Hepatocyte (in vitro differentiated cells): ENCODE measurements at regions not wholly inside any gene's neighbourhood (a gene's known extent, or its start where the extent isn't known, plus 50 kb on each side); places are given as distances from the start of the nearest gene placed in this dataset.

Experiments
- EZH2 ChIP-seq: fragments of 200-600 bp; sonication (generic); IDR thresholded peaks from 2 replicates; pipeline ENCODE4 v1.6.1; 2016; ENCODE audit warnings: antibody characterized with exemption, mild to moderate bottlenecking, borderline replicate concordance
- TF ChIP-seq, protein P1 (sequence below): fragments of 200-600 bp; sonication (generic); IDR thresholded peaks from 2 replicates; pipeline ENCODE4 v1.5.1; 2016; ENCODE audit warnings: antibody characterized with exemption, mild to moderate bottlenecking; ENCODE audit not compliant: poor library complexity

DNA sequence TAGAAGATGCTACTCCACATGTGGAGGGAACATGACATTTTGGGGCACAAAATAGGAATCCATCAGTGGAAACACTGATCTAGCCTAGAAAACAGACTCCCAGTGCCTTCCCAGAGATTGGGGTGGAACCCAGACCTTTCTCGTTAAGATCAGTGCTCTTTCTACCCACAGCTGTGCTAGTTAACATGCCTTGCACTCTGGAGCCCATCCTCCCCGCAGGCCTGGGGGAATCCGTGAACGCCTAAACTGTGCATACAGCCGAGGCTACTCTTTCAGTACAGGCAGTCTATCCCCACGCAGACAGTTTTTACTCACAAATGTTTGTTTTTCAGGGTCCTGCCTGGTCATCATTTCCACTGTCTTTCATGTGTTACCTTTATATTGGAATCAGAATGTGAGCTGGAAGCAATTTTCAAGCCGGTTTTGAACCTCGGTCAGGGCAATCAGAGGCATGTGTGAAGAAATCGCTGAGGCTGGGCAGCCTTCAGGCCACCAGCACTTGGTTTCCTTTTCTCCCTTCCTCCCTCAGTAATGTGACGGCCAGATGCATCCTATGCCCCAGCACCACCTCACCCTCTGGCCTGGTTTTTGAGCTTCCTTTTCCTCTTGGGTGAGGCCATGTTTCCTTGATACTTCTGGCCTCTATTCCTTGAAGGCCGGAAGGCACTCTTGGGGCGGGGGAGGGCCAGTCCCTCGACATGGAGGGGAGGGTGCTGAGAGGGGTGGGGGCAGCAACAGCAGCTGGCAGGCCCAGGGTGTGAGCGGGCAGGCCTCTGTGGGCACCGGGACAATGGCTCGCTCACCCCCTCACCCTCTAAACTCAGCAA is 123.6 kb upstream of the GALNT15 start:
- TF ChIP-seq, protein P1, sequence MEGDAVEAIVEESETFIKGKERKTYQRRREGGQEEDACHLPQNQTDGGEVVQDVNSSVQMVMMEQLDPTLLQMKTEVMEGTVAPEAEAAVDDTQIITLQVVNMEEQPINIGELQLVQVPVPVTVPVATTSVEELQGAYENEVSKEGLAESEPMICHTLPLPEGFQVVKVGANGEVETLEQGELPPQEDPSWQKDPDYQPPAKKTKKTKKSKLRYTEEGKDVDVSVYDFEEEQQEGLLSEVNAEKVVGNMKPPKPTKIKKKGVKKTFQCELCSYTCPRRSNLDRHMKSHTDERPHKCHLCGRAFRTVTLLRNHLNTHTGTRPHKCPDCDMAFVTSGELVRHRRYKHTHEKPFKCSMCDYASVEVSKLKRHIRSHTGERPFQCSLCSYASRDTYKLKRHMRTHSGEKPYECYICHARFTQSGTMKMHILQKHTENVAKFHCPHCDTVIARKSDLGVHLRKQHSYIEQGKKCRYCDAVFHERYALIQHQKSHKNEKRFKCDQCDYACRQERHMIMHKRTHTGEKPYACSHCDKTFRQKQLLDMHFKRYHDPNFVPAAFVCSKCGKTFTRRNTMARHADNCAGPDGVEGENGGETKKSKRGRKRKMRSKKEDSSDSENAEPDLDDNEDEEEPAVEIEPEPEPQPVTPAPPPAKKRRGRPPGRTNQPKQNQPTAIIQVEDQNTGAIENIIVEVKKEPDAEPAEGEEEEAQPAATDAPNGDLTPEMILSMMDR: no peak
- no peak for TF ChIP-seq EZH2
